ENCODE measurements at regions not wholly inside any gene's neighbourhood (a gene's known extent, or its start where the extent isn't known, plus 50 kb on each side); places are given as distances from the start of the nearest gene placed in this dataset.

DNA sequence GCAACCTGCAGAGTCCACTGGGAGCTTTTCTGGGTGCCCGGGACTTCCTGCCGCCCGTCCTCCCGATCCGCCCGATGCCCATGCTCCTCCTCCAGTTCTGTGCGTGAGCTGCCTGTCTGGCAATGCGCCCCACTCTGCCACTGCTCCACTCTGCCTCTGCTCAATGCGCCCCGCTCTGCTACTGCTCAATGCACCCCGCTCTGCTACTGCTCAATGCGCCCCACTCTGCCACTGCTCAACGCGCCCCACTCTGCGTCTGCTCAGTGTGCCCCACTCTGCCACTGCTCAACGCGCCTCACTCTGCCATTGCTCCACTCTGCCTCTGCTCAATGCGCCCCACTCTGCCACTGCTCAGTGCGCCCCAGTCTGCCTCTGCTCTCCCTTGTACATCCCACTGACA, 436.0 kb downstream of the NR2F1-AS1 start:
- no peak for DNase-seq (ENCODE audit: low read depth in 1 of 2, low spot score in 1 of 2)
- Histone ChIP-seq H3K27ac (replicated peaks) (no peak overlapping the region), H3K27me3 (ENCODE audit: insufficient read depth, poor library complexity, severe bottlenecking) (no peaks in the 10 kb centered on the region), H3K4me3 (replicated peaks; ENCODE audit: insufficient read depth, low read length) (no peak overlapping the region)
- TF ChIP-seq SPI1 (IDR thresholded peaks at IDR 0.05; ENCODE audit: borderline replicate concordance, low read depth), result no peak
- no peak for TF ChIP-seq REST (IDR thresholded peaks at IDR 0.05; ENCODE audit: insufficient replicate concordance, low read depth)
- TF ChIP-seq GABPA (IDR thresholded peaks at IDR 0.05; ENCODE audit: low read depth), result no peak

GRCh38 chr5:93141969-93142368, 439.1 kb downstream of the NR2F1-AS1 start:
- TF ChIP-seq GABPA (IDR thresholded peaks at IDR 0.05; ENCODE audit: low read depth), result no peak
- Histone ChIP-seq H3K27me3 (ENCODE audit: insufficient read depth, poor library complexity, severe bottlenecking) (no peaks in the 10 kb centered on the region), H3K27ac (replicated peaks) (no peak overlapping the region), H3K4me3 (replicated peaks; ENCODE audit: insufficient read depth, low read length) (no peak overlapping the region)
- no peak for DNase-seq (ENCODE audit: low read depth in 1 of 2, low spot score in 1 of 2)

DNA sequence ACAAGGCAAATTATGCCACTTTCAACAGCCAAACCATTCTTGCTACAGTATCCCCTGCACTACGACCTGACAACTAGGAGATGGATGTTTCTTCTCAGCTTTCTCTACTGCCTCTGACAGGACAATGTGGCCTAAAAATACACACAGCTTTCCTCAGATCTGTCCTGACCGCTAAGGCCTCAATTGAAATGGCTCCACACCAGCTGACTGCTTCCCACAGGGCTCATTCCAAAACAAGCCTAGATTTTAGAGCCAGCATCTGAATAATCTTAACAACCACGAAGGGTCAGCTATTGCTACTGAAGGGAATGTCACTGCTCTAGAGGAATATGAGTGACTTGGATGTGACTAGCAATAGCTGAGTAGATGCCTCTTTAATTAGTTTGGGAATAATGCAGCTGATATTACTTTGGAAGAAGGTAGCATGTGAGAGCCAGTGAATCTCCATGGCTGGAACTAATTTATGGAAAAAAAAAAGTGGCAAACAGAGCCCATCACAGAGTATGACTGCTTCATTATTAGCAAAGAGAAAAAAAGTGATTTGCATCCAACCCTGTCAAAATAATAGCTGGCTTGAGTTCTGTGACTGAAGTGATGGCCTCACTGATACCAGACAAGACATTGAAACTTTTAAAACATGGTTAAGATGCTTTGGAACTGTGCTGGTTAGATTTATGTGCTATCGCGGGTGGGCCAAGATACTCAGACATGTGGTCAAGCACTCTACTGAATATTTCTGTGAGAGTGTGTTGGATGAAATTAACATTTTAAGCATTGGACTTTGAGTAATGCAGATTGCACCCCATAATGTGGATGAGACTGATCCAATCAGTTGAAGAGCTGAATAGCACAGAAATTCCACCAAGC, 450.2 kb downstream of the NR2F1-AS1 start:
- Histone ChIP-seq H3K27ac (replicated peaks) (no peak overlapping the region), H3K27me3 (ENCODE audit: insufficient read depth, poor library complexity, severe bottlenecking) (no peaks in the 10 kb centered on the region), H3K4me3 (replicated peaks; ENCODE audit: insufficient read depth, low read length) (no peak overlapping the region)
- no peak for TF ChIP-seq GABPA (IDR thresholded peaks at IDR 0.05; ENCODE audit: low read depth)
- TF ChIP-seq POLR2AphosphoS5 (IDR thresholded peaks at IDR 0.05; ENCODE audit: low read depth), result no peak
- TF ChIP-seq SPI1 (IDR thresholded peaks at IDR 0.05; ENCODE audit: borderline replicate concordance, low read depth), result no peak
- no peak for TF ChIP-seq CTCF (IDR thresholded peaks at IDR 0.05; ENCODE audit: insufficient read depth, low read length)
- TF ChIP-seq REST (IDR thresholded peaks at IDR 0.05; ENCODE audit: insufficient replicate concordance, low read depth), result no peak
- DNase-seq (ENCODE audit: low read depth in 1 of 2, low spot score in 1 of 2), result no peak

- DNase-seq (ENCODE audit: low read depth in 1 of 2, low spot score in 1 of 2), result no peak
- Histone ChIP-seq H3K27ac (replicated peaks) (no peak overlapping the region), H3K4me3 (replicated peaks; ENCODE audit: insufficient read depth, low read length) (no peak overlapping the region), H3K27me3 (ENCODE audit: insufficient read depth, poor library complexity, severe bottlenecking) (no peaks in the 10 kb centered on the region)
- no peak for TF ChIP-seq REST (IDR thresholded peaks at IDR 0.05; ENCODE audit: insufficient replicate concordance, low read depth)
Measured at GRCh38 chr5:93126634-93127033, 454.4 kb downstream of the NR2F1-AS1 start.

Measured in HL-60 (cell line).